ENCODE measurements at regions not wholly inside any gene's neighbourhood (a gene's known extent, or its start where the extent isn't known, plus 50 kb on each side); places are given as distances from the start of the nearest gene placed in this dataset.

- Histone ChIP-seq H3K9me3 (ENCODE audit: control insufficient read depth, insufficient read depth, low read depth, low read length) (no peaks in the 10 kb centered on the region), H3K27me3 (ENCODE audit: control insufficient read depth, insufficient read depth, low read length) (no peaks in the 10 kb centered on the region), H3K4me1 (ENCODE audit: control insufficient read depth, insufficient read depth, low read length) (no peaks in the 10 kb centered on the region), H3K36me3 (ENCODE audit: control insufficient read depth, insufficient read depth, low read length) (no peaks in the 10 kb centered on the region), H3K4me3 (ENCODE audit: low read depth in 2 of 2, low read length in 2 of 2) (no peak overlapping the region), H3K27ac (ENCODE audit: low read length) (no peak overlapping the region)
- intact Hi-C loops (cut with micrococcal nuclease; ENCODE audit: unreplicated experiment): no loop called here
- in situ Hi-C loops (cut with HindIII; ENCODE audit: low pct_unique_long_range_greater_than_20kb, low sequenced_read_pairs): no loop called here
- CTCF ChIA-PET: no interaction called here
- BruUV-seq (replicated peaks): no TSS peak
- ATAC-seq (no peak), DNase-seq (ENCODE audit: low read depth, low spot score) (no peak)
- TF ChIP-seq SIN3A (IDR thresholded peaks at IDR 0.05; ENCODE audit: borderline replicate concordance, insufficient read depth, low read depth, low read length) (no peak), REST (IDR thresholded peaks at IDR 0.05; ENCODE audit: insufficient read depth in 1 of 2, low read depth in 2 of 2, low read length in 1 of 2) (no peak), CTCF (IDR thresholded peaks at IDR 0.05) (no peak), POLR2AphosphoS5 (IDR thresholded peaks at IDR 0.05; ENCODE audit: low read depth, low read length) (no peak), TCF7L2 (IDR thresholded peaks at IDR 0.05; ENCODE audit: low read depth, low read length) (no peak)
- POLR2A ChIA-PET: no interaction called here
Observed at GRCh38 chr3:72254483-72254882, 469.5 kb upstream of the PROK2 start.

DNA sequence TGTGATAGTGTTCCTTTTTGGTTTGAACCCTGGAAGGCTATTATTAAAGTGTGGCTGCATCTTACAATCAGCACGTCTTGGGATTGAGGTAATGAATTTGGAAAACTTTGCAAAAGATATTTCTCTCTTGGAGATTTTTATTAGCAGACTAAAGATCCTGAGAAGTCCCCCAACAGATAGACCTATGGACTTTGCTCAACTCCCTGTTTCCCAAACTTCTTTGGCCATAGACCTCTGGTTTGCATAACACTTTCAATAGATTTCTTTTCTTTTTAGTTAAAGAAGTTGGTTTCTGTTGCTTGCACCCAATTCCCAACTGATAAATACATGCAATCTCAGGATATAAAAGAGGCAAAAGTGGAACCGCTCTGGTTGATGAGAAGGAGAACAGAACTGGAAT, 465.8 kb upstream of the PROK2 start:
- intact Hi-C loops (cut with micrococcal nuclease; ENCODE audit: unreplicated experiment): no loop called here

More for the DNA sequence above, 465.8 kb upstream of the PROK2 start:
- ATAC-seq (no peak), DNase-seq (ENCODE audit: low read depth, low spot score) (no peak)
- ChIA-PET CTCF (no interaction called here), POLR2A (no interaction called here)
- Histone ChIP-seq H3K9me3 (ENCODE audit: control insufficient read depth, insufficient read depth, low read depth, low read length) (no peaks in the 10 kb centered on the region), H3K27me3 (ENCODE audit: control insufficient read depth, insufficient read depth, low read length) (no peaks in the 10 kb centered on the region), H3K4me1 (ENCODE audit: control insufficient read depth, insufficient read depth, low read length) (no peaks in the 10 kb centered on the region), H3K36me3 (ENCODE audit: control insufficient read depth, insufficient read depth, low read length) (no peaks in the 10 kb centered on the region), H3K27ac (ENCODE audit: low read length) (no peak overlapping the region), H3K4me3 (ENCODE audit: low read depth in 2 of 2, low read length in 2 of 2) (no peak overlapping the region)
- no TSS peak for BruUV-seq (replicated peaks)
- TF ChIP-seq CTCF (IDR thresholded peaks at IDR 0.05) (no peak), TCF7L2 (IDR thresholded peaks at IDR 0.05; ENCODE audit: low read depth, low read length) (no peak), REST (IDR thresholded peaks at IDR 0.05; ENCODE audit: insufficient read depth in 1 of 2, low read depth in 2 of 2, low read length in 1 of 2) (no peak), POLR2AphosphoS5 (IDR thresholded peaks at IDR 0.05; ENCODE audit: low read depth, low read length) (no peak), SIN3A (IDR thresholded peaks at IDR 0.05; ENCODE audit: borderline replicate concordance, insufficient read depth, low read depth, low read length) (no peak)
- in situ Hi-C loops (cut with HindIII; ENCODE audit: low pct_unique_long_range_greater_than_20kb, low sequenced_read_pairs): no loop called here
